ENCODE measurements at regions not wholly inside any gene's neighbourhood (a gene's known extent, or its start where the extent isn't known, plus 50 kb on each side); places are given as distances from the start of the nearest gene placed in this dataset.

DNA sequence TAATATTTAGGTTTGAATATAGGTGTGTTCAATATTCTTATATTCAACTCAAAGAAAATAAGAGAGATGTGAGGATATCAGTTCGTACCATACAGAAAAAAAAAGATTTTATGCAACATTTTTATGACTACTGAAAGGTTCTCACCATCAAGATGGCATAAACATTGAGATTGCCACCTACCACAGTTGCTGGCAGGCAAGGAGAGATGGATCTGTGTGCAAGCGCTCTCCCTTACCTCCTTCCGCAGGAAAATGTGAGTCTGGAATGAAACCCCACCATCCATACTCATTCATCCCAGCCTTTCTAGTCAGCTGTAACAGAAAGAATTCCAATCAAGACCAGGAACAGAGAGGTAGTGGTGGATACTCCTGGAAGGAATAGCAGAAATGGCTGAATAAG lies 376.9 kb downstream of the PPP3CA start:
- no peak for DNase-seq

DNA sequence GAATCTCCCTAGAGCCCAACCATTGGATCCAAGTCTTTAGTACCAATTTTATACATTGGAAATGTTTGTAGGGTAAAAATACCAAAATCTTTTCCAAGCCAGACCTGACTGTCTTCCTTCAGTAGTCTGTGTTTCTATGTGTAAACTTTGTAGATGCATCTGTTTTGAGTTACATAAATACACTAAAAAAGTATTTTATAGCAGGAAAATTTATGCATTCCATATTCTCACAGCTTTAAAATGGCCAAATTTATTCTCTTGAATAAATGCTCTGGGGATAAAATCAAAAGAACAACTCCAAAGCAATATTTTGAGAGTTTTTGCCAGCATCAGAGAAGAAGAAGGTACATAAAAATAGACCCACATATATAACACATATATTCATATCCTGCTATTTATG lies 377.4 kb downstream of the PPP3CA start:
- DNase-seq: no peak

DNA sequence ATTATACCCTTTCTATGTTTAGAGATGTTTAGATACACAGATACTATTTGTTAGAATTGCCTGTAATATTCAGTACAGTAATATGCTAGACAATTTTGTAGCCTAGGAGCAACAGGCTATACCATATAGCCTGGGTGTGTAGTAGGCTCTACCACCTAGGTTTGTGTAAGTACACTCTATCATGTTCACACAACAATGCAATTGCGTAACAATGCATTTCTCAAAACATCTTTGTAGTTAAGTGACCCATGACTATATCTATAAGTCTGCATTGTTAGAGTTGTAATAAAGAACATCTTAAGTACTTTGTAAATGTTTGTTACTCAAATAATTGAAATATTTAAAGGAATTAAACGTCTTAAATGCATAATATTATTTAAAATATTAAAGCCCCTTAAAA lies 379.3 kb downstream of the PPP3CA start:
- no peak for DNase-seq

DNA sequence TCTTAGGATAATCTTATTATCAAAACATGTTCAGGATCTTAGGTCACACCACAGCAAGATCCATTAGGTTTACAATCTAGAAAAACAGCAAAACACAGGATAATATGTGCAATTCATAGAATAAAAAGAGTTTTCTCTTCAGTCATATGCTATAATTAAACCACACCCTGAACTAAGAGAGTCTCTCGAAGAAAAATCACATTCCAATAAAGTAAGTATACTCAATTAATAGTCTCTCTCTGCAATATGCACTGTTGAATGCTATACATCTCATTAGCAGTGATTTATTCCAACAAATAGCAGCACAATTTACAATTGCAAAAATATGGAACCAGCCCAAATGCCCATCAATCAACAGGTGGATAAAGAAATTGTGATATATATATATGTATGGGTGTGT lies 383.7 kb downstream of the PPP3CA start:
- no peak for DNase-seq

GRCh38 chr4:100962698-100963097 lies 384.6 kb downstream of the PPP3CA start:
- no peak for DNase-seq

GRCh38 chr4:100960232-100960631 lies 387.1 kb downstream of the PPP3CA start:
- DNase-seq: no peak

GRCh38 chr4:100954046-100954445 lies 393.3 kb downstream of the PPP3CA start:
- no peak for DNase-seq

DNA sequence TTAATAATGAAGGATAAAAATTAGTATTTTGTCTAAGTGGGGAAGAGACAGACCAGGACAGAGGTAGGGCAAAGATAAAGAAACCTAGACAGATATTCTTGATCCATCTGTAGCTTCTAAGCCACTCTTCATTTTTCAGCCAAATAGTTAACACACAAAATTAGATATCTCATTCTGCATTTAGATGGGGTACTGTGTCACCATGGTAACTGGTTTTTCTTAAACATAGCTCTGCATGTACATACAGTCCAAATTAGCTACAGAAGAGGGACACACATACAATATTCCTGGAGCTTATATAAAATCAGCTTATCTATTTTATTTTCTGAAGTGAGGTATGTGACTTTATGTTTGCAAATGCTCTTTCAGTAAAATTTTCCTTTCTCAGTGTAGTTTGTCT lies 393.7 kb downstream of the PPP3CA start:
- DNase-seq: no peak

GRCh38 chr4:100952590-100952989 lies 394.7 kb downstream of the PPP3CA start:
- no peak for DNase-seq

DNA sequence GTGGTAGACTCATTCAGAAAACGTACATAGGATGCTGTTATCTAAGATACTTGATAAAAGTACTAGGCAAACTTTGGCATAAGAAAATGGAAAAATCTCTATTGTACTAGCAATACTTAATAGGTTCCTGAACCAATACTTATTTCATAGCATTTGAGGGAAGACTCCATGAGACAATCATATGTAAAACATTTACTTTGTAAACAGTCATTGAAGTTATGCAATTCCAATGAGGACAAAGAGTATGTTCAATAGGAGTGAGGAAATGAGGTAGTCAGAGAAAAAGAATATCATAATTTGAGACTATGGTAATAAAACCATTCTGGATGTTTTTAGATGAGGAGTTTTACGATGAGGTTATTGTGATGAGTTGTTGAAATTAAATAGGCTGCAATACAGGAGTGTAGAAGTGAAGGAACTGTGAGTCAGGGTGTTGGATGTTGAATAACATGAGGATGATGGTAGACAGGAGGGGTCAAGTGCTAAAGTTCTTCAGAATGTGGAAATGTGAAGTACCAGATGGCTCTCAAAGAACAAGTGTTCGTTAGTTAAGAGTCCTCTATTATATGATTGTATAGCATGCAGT lies 397.9 kb downstream of the PPP3CA start:
- no peak for DNase-seq

GRCh38 chr4:100948911-100949310 lies 398.4 kb downstream of the PPP3CA start:
- no peak for DNase-seq

GRCh38 chr4:100945789-100946188 lies 401.5 kb downstream of the PPP3CA start:
- no peak for DNase-seq

- DNase-seq: no peak
Measured at GRCh38 chr4:100938698-100939097, 408.6 kb downstream of the PPP3CA start.

GRCh38 chr4:100936661-100937375 lies 410.5 kb downstream of the PPP3CA start:
- DNase-seq: no peak

- no peak for DNase-seq
Measured at GRCh38 chr4:100935090-100935489, 412.2 kb downstream of the PPP3CA start.

DNA sequence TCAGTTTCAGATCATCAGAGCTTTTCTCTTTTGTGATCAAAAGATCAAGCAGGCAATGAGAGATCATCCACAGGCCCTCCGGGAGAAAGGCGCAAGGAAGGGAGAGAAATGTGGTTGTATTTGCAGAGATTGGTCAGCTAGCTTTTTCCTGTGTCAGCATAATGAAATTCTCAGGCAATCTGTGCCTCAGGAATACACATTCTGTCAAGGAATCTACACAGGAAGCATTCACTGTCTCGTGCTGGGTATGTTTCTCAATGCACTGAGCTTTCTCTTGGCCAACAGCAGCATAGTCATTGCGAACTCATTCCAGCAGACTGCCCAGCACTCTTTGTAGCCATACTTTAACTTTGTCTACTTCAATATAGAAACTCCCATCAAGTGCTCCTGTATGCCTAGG lies 413.7 kb downstream of the PPP3CA start:
- no peak for DNase-seq

DNA sequence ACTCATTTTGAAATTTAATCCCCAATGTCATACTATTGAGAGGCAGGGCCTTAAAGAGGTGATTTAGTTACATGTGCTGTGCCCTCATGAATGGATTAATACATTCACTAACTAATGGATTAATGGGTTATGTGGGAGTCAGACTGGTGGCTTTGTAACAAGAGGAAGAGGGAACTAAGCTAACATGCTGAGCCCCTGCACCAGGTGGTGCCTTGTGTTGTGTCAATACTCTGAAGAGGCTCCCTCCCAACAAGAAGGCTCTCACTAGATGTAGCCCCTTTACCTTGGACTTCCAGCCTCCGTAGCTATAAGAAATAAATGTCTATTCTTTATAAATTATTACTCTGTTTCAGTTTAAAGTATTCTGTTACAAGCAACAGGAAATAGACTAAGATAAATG lies 411.9 kb upstream of the EMCN start:
- no peak for DNase-seq

- DNase-seq: no peak
Measured at GRCh38 chr4:100929135-100929534, 411.3 kb upstream of the EMCN start.

DNA sequence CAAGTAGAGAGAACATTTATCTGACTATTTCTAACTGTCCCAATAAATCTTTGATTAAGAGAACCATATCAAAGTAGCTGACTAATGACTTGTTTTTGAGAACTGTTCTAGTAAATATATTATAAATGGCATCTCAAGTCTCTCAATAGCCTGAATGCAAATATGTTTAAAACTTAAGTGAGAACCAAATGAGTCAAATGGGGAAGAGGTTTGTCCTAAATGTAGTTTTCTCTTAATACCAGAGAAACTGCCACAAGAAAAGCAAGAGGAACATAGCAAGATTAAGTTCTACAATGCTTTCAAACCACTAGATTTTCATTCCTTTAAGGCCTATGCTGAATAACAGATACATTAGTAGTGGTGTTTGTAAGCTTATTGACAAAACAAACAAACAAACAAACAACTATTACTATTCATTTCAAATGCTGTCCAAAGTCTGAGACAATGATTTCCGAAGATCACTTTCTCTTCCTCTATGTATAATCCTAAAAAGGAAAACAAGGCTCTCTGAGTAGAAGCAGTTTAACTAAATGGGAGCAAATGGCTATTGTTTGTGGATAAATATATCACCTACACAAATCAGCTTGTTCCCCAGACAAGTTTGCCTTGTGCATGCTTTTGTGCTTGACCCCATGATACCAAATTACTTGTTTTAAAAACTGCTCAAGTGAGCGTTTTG lies 408.4 kb upstream of the EMCN start:
- no peak for DNase-seq

DNA sequence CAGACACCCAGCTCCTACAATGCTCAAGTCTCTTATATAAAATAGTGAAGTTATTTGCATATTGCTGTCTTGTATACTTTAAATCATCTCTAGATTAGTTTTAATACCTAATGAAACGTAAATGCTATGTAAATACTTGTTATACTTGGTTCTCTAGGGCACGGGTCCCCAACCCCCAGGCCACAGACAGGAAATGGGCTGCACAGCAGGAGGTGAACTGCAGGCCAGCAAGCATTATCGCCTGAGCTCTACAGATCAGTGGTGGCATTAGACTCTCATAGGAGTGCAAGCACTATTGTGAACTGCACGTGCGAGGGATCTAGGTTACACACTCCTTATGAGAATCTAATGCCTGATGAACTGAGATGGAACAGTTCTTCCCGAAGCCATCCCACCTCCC lies 395.9 kb upstream of the EMCN start:
- DNase-seq: no peak

DNA sequence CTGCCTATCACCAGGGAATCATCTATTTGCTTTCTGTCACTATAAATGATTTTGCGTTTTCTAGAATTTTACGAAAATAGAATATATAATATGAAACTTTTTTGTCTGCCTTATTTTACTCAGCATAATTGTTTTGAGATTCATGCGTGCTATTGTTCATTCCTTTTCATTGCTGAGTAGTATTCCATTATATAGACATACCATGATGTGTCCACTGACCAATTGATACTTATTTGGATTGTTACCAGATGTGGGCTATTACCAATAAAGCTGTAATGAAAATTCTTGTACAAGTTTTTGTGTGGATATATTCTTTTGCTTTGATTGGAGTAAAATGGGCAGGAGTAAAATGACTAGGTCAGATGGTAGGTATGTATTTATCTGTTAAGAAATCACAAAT lies 390.7 kb upstream of the EMCN start:
- no peak for DNase-seq

DNA sequence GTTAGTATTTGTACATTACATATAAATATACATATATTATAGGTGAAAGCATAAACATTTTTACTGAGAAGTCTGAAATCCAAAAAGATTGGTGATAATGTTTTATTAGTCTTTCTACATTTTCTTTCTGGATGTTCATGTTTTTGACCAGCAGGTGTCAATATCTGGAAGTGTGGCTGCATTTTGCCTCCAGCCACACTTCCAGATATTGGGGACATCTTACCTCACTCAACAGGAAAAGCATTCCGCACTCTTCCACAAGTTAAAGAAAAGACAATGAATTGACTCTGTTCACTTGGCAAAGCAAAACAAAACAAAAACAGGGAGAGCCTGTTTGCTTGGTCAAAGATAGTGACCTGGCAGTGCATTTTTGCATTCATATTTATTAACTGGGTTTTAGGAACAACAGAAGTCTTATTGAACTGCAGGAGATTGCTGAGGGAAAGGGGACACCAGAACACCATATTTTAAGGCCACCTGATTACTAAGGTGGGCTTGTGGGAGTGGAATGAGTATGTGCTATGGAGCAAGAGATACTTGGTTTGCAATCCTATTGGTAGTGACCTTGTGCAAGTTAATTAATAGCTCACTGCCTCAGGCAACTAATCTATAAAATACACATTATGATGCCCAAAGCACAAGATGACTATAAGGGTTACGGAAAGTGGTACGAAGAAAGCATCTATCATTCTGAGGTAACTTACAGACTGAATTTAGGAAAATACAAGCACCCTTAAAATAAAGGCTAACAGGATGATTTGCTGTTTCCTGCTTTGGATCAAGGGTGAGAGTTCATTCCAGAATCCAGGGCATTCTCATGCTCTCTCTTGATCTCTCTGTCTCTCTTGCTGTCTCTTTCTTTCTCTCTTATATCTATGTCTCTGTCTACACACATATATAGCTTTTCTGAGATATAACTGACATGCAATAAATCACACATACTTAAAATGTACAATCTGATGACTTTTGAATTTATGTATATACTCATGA lies 389.9 kb upstream of the EMCN start:
- DNase-seq: no peak

GRCh38 chr4:100906973-100907372 lies 389.2 kb upstream of the EMCN start:
- DNase-seq: no peak
